ENCODE measurements at regions not wholly inside any gene's neighbourhood (a gene's known extent, or its start where the extent isn't known, plus 50 kb on each side); places are given as distances from the start of the nearest gene placed in this dataset.

DNA sequence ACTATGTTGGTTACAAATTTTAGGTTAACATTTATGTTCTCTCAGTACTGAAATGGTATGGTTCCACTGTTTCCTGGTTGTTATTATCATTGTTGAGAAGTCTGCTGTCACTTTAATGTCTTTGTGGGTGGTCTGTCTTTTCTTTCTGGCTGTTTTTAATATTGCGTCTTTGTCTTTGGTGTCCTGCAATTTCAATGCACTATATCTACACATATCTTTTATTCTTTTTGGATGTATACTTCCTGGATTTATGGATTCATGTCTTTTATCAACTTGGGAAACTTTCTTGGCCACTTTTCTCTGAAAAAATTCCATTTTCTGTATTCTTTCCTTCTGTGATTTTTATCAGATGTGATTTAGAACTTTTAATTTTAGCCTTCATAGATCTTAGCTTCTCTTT is 250.2 kb downstream of the BUB3 start:
- TF ChIP-seq, protein P1, sequence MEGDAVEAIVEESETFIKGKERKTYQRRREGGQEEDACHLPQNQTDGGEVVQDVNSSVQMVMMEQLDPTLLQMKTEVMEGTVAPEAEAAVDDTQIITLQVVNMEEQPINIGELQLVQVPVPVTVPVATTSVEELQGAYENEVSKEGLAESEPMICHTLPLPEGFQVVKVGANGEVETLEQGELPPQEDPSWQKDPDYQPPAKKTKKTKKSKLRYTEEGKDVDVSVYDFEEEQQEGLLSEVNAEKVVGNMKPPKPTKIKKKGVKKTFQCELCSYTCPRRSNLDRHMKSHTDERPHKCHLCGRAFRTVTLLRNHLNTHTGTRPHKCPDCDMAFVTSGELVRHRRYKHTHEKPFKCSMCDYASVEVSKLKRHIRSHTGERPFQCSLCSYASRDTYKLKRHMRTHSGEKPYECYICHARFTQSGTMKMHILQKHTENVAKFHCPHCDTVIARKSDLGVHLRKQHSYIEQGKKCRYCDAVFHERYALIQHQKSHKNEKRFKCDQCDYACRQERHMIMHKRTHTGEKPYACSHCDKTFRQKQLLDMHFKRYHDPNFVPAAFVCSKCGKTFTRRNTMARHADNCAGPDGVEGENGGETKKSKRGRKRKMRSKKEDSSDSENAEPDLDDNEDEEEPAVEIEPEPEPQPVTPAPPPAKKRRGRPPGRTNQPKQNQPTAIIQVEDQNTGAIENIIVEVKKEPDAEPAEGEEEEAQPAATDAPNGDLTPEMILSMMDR (IDR thresholded peaks at IDR 0.05; ENCODE audit: insufficient read depth, low read length) = no peak
- TF ChIP-seq POLR2AphosphoS5 (IDR thresholded peaks at IDR 0.05; ENCODE audit: low read depth) = no peak
